Middle frontal gyrus (tissue), 1 donor: ENCODE measurements at regions not wholly inside any gene's neighbourhood (a gene's known extent, or its start where the extent isn't known, plus 50 kb on each side); places are given as distances from the start of the nearest gene placed in this dataset.
A peak's percentile ranks its signal among the peaks of the same experiment; 100 is the strongest.
"Not testable (repeated sequence)": the region's sequence is repeated elsewhere in the genome, so short reads cannot be mapped to it uniquely, and the experiment has no call there.

Experiments used
- DNase-seq: peaks from one replicate; pipeline ENCODE4 v3.0.0-alpha.2; 2015; ENCODE audit warnings: low spot score; ENCODE audit errors: extremely low spot score

GRCh38 chr18:60209042-60209441 is 163.5 kb downstream of the MC4R start:
- DNase-seq, result no peak

GRCh38 chr18:60202708-60203107 is 169.9 kb downstream of the MC4R start:
- no peak for DNase-seq

- DNase-seq, result no peak
Measured at GRCh38 chr18:60200558-60200957, 172.0 kb downstream of the MC4R start.

GRCh38 chr18:60199505-60199904 is 173.1 kb downstream of the MC4R start:
- no peak for DNase-seq

- no peak for DNase-seq
Measured at GRCh38 chr18:60197671-60198462, 174.7 kb downstream of the MC4R start.

GRCh38 chr18:60196836-60197606 is 175.6 kb downstream of the MC4R start:
- peak; percentile 4 for DNase-seq

- no peak for DNase-seq
Measured at GRCh38 chr18:60193780-60194179, 178.8 kb downstream of the MC4R start.

- no peak for DNase-seq
Measured at GRCh38 chr18:60191926-60192325, 180.6 kb downstream of the MC4R start.

GRCh38 chr18:60189856-60190255 is 182.7 kb downstream of the MC4R start:
- DNase-seq, result no peak

- DNase-seq, result no peak
Measured at GRCh38 chr18:60188958-60189357, 183.6 kb downstream of the MC4R start.

GRCh38 chr18:60182223-60182622 is 190.4 kb downstream of the MC4R start:
- DNase-seq, result no peak

GRCh38 chr18:60180671-60181070 is 191.9 kb downstream of the MC4R start:
- DNase-seq, result no peak

GRCh38 chr18:60178224-60178623 is 194.4 kb downstream of the MC4R start:
- DNase-seq, result not testable (repeated sequence)

- no peak for DNase-seq
Measured at GRCh38 chr18:60176259-60176658, 196.3 kb downstream of the MC4R start.

GRCh38 chr18:60174832-60175231 is 197.7 kb downstream of the MC4R start:
- no peak for DNase-seq

- no peak for DNase-seq
Measured at GRCh38 chr18:60172030-60172429, 200.5 kb downstream of the MC4R start.

- no peak for DNase-seq
Measured at GRCh38 chr18:60163622-60164021, 209.0 kb downstream of the MC4R start.

- no peak for DNase-seq
Measured at GRCh38 chr18:60162388-60162787, 210.2 kb downstream of the MC4R start.

- DNase-seq, result no peak
Measured at GRCh38 chr18:60157810-60158209, 214.8 kb downstream of the MC4R start.

- DNase-seq, result no peak
Measured at GRCh38 chr18:60153376-60153775, 219.2 kb downstream of the MC4R start.

GRCh38 chr18:60149316-60149715 is 223.3 kb downstream of the MC4R start:
- no peak for DNase-seq

GRCh38 chr18:60147323-60147722 is 225.3 kb downstream of the MC4R start:
- DNase-seq, result no peak
